CD14-positive monocyte (primary cell): ENCODE measurements at regions not wholly inside any gene's neighbourhood (a gene's known extent, or its start where the extent isn't known, plus 50 kb on each side); places are given as distances from the start of the nearest gene placed in this dataset.

Experiments
- DNase-seq, 3 donors: peaks; one replicate each; pipeline ENCODE4 v3.0.0-alpha.2; 2011 to 2022
- H2AFZ ChIP-seq: 2 replicates; pipeline ENCODE4 v1.6.0; 2012; ENCODE audit warnings: mild to moderate bottlenecking, low read depth, low read length, inconsistent platforms; ENCODE audit not compliant: insufficient read depth, poor library complexity, severe bottlenecking
- H3K27ac ChIP-seq, 2 donors: 1 replicate in 1 of 2; 2 replicates in 1 of 2; pipeline ENCODE4 v1.5.1; 2012 to 2013; ENCODE audit warnings: low read length in 2 of 2, control low read depth in 1 of 2, inconsistent platforms in 1 of 2, low read depth in 1 of 2, mild to moderate bottlenecking in 1 of 2
- H3K27me3 ChIP-seq, 2 donors: one replicate each; pipeline versions ENCODE4 v1.6.0 to v1.6.1; 2011 to 2013; ENCODE audit warnings: low read length in 2 of 2; ENCODE audit not compliant: control insufficient read depth in 2 of 2, insufficient read depth in 2 of 2
- H3K36me3 ChIP-seq, 2 donors: replicated peaks in 1 of 2; 1 replicate in 1 of 2; 2 replicates in 1 of 2; pipeline versions ENCODE4 v1.5.1 to v1.6.1; 2012 to 2013; ENCODE audit warnings: low read length in 2 of 2, control low read depth in 1 of 2, inconsistent platforms in 1 of 2, mild to moderate bottlenecking in 1 of 2; ENCODE audit not compliant: insufficient read depth in 2 of 2, control insufficient read depth in 1 of 2
- H3K4me1 ChIP-seq, 2 donors: 1 replicate in 1 of 2; 2 replicates in 1 of 2; pipeline versions ENCODE4 v1.5.1 to v1.6.1; 2012 to 2013; ENCODE audit warnings: low read length in 2 of 2, control low read depth in 1 of 2, inconsistent platforms in 1 of 2, mild to moderate bottlenecking in 1 of 2, moderate library complexity in 1 of 2; ENCODE audit not compliant: insufficient read depth in 2 of 2, control insufficient read depth in 1 of 2
- H3K4me2 ChIP-seq: replicated peaks from 2 replicates; pipeline ENCODE3; 2012; ENCODE audit warnings: low read length, moderate library complexity, mild to moderate bottlenecking; ENCODE audit not compliant: poor library complexity, severe bottlenecking; ENCODE audit errors: extremely low read depth
- H3K4me3 ChIP-seq, 3 experiments: fragments of 200-600 bp in 1 of 3; sonication (generic) in 1 of 3; replicated peaks in 1 of 3; 1 replicate in 2 of 3; 2 replicates in 1 of 3; pipeline ENCODE4 v1.5.1; 2011 to 2013; ENCODE audit warnings: low read length in 3 of 3, mild to moderate bottlenecking in 3 of 3, control low read depth in 2 of 3, low read depth in 2 of 3, inconsistent platforms in 1 of 3, moderate library complexity in 1 of 3
- H3K79me2 ChIP-seq: 2 replicates; pipeline ENCODE4 v1.6.0; 2012; ENCODE audit warnings: mild to moderate bottlenecking, control low read depth, inconsistent platforms, low read length, moderate library complexity; ENCODE audit not compliant: insufficient read depth
- H3K9ac ChIP-seq: 2 replicates; pipeline ENCODE4 v1.6.0; 2017; ENCODE audit warnings: low read length, mild to moderate bottlenecking; ENCODE audit not compliant: insufficient read depth, poor library complexity, severe bottlenecking
- H3K9me3 ChIP-seq, 2 donors: replicated peaks in 1 of 2; 1 replicate in 1 of 2; 2 replicates in 1 of 2; pipeline versions ENCODE4 v1.5.1 to v1.6.1; 2012 to 2013; ENCODE audit warnings: low read length in 2 of 2, control low read depth in 1 of 2; ENCODE audit not compliant: control insufficient read depth in 1 of 2, insufficient read depth in 1 of 2
- H4K20me1 ChIP-seq: 2 replicates; pipeline ENCODE4 v1.6.0; 2012; ENCODE audit warnings: mild to moderate bottlenecking, low read length, control low read depth, moderate library complexity; ENCODE audit not compliant: insufficient read depth
- H3K27ac Mint-ChIP-seq, 7 donors: one replicate each; pipeline ENCODE4 v1.8.0; 2020; ENCODE audit warnings: mild to moderate bottlenecking in 7 of 7, mixed read lengths in 7 of 7, moderate library complexity in 6 of 7, inconsistent platforms in 2 of 7
- H3K27me3 Mint-ChIP-seq, 3 donors: one replicate each; pipeline ENCODE4 v1.8.0; 2021 to 2022; ENCODE audit warnings: low read depth in 3 of 3, mild to moderate bottlenecking in 3 of 3, mixed read lengths in 3 of 3, moderate library complexity in 3 of 3, inconsistent platforms in 1 of 3
- H3K36me3 Mint-ChIP-seq, 2 donors: one replicate each; pipeline ENCODE4 v1.8.0; 2020; ENCODE audit warnings: mixed read lengths in 2 of 2, inconsistent platforms in 1 of 2, mild to moderate bottlenecking in 1 of 2
- H3K4me1 Mint-ChIP-seq: one replicate; pipeline ENCODE4 v1.8.0; 2020; ENCODE audit warnings: mild to moderate bottlenecking, mixed read lengths
- H3K4me3 Mint-ChIP-seq, 2 donors: one replicate each; pipeline ENCODE4 v1.8.0; 2020; ENCODE audit warnings: mild to moderate bottlenecking in 2 of 2, mixed read lengths in 2 of 2, moderate library complexity in 1 of 2
- H3K9me3 Mint-ChIP-seq, 7 donors: one replicate each; pipeline ENCODE4 v1.8.0; 2020 to 2022; ENCODE audit warnings: mixed read lengths in 7 of 7, mild to moderate bottlenecking in 6 of 7, moderate library complexity in 6 of 7, inconsistent platforms in 2 of 7
- CTCF ChIP-seq: fragments of 200-600 bp; IDR thresholded peaks from one replicate; pipeline ENCODE4 v1.8.0; 2022; ENCODE audit warnings: antibody characterized with exemption, mild to moderate bottlenecking
- WGBS: methylation state at CpG from one replicate; pipeline ENCODE4 v1.1.5; 2013; ENCODE audit warnings: missing lambda C conversion rate; ENCODE audit not compliant: insufficient coverage; 5-methylcytosine and 5-hydroxymethylcytosine counted together
- intact Hi-C, 2 donors: fragments of 100-400 bp; cut with micrococcal nuclease; formaldehyde crosslinking; loops; one replicate each; pipeline versions ENCODE4 v1.15.0 to v1.15.1; 2023

- no peaks in the 10 kb centered on the region for H3K27me3 ChIP-seq
- peaks cover 0 to 11% of the 10 kb centered on the region in 2 donors for H3K9me3 ChIP-seq
- no peak for TF ChIP-seq CTCF
- H3K4me3 ChIP-seq, result no peak overlapping the region
- no peak overlapping the region for H3K4me2 ChIP-seq
- Mint-ChIP-seq H3K27ac (no peak overlapping the region), H3K4me1 (no peaks in the 10 kb centered on the region), H3K27me3 (no peaks in the 10 kb centered on the region), H3K36me3 (no peaks in the 10 kb centered on the region), H3K9me3 (peaks cover 0 to 7% (median 5%) of the 10 kb centered on the region in 7 donors), H3K4me3 (no peak overlapping the region)
- no peak overlapping the region for H3K27ac ChIP-seq
- H3K36me3 ChIP-seq, result no peaks in the 10 kb centered on the region
- DNase-seq, result no peak
- H4K20me1 ChIP-seq, result no peaks in the 10 kb centered on the region
- WGBS, result 93% methylated on average over 2 of the region's 5 CpGs
- H3K4me1 ChIP-seq, result no peaks in the 10 kb centered on the region
- intact Hi-C loops, result no loop called here
- H2AFZ ChIP-seq, result no peak overlapping the region
- H3K79me2 ChIP-seq, result no peaks in the 10 kb centered on the region
- no peak overlapping the region for H3K9ac ChIP-seq
These were observed 118.1 kb upstream of the PRKD1 start for GRCh38 chr14:30045720-30046119.

- H3K27me3 Mint-ChIP-seq, result peaks cover 0 to 2% (median 0%) of the 10 kb centered on the region in 3 donors
- H3K4me3 Mint-ChIP-seq, result no peak overlapping the region
- Histone ChIP-seq H3K36me3 (no peaks in the 10 kb centered on the region), H4K20me1 (no peaks in the 10 kb centered on the region), H3K9me3 (peaks cover 0 to 3% of the 10 kb centered on the region in 2 donors), H3K4me3 (no peak overlapping the region), H3K9ac (no peak overlapping the region), H3K27me3 (no peaks in the 10 kb centered on the region), H3K27ac (no peak overlapping the region), H3K79me2 (no peaks in the 10 kb centered on the region), H3K4me1 (no peaks in the 10 kb centered on the region), H2AFZ (no peak overlapping the region), H3K4me2 (no peak overlapping the region)
- no peaks in the 10 kb centered on the region for H3K4me1 Mint-ChIP-seq
- DNase-seq, result no peak
- TF ChIP-seq CTCF, result no peak
- intact Hi-C loops, result no loop called here
- peaks cover 0 to 9% (median 3%) of the 10 kb centered on the region in 7 donors for H3K9me3 Mint-ChIP-seq
- no CpG with 5 or more reads among the region's 2 CpGs for WGBS
- H3K27ac Mint-ChIP-seq, result no peak overlapping the region
- no peaks in the 10 kb centered on the region for H3K36me3 Mint-ChIP-seq
These were observed 125.5 kb upstream of the PRKD1 start for GRCh38 chr14:30053103-30053502.
